ENCODE measurements at regions not wholly inside any gene's neighbourhood (a gene's known extent, or its start where the extent isn't known, plus 50 kb on each side); places are given as distances from the start of the nearest gene placed in this dataset.

DNA sequence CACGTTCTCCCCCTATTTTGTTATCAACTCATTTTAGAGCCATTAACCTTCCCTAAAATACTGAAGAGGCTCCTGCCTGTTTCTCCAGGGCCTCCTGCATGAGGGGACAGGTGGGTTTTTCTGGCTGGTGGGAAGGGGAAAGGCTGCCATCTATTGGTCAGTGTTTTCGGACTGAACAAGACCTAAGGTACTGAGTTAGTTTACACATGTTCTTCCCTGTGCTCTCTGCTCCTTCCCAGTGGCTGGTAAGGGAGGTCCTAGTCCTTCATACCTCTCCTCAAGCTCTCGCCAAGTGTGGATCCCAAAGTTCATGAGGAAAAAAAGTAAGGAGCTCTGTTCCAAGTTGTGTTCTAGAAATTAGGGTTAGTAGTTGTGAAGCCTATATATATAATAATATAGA lies 357.5 kb downstream of the FSCB start:
- no peaks in the 10 kb centered on the region for H3K4me1 ChIP-seq
- in situ Hi-C loops (cut with MboI; ENCODE audit: low sequenced_read_pairs in 4 of 4) = no loop called here
- ATAC-seq (no peak), DNase-seq (no peak)
- TF ChIP-seq, protein P1, sequence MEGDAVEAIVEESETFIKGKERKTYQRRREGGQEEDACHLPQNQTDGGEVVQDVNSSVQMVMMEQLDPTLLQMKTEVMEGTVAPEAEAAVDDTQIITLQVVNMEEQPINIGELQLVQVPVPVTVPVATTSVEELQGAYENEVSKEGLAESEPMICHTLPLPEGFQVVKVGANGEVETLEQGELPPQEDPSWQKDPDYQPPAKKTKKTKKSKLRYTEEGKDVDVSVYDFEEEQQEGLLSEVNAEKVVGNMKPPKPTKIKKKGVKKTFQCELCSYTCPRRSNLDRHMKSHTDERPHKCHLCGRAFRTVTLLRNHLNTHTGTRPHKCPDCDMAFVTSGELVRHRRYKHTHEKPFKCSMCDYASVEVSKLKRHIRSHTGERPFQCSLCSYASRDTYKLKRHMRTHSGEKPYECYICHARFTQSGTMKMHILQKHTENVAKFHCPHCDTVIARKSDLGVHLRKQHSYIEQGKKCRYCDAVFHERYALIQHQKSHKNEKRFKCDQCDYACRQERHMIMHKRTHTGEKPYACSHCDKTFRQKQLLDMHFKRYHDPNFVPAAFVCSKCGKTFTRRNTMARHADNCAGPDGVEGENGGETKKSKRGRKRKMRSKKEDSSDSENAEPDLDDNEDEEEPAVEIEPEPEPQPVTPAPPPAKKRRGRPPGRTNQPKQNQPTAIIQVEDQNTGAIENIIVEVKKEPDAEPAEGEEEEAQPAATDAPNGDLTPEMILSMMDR (IDR thresholded peaks at IDR 0.05 in 4 of 5, conservative IDR thresholded peaks at IDR 0.05 in 1 of 5) = no peak
- no peak for TF ChIP-seq POLR2A (IDR thresholded peaks at IDR 0.05)
- H3K4me3 ChIP-seq = no peak overlapping the region
- intact Hi-C loops (cut with DNase I; ENCODE audit: low total_unique reads) = no loop called here
- no peaks in the 10 kb centered on the region for H3K9me3 ChIP-seq
- no peaks in the 10 kb centered on the region for H3K27me3 ChIP-seq
- no peak overlapping the region for H3K27ac ChIP-seq
- H3K36me3 ChIP-seq = no peaks in the 10 kb centered on the region

DNA sequence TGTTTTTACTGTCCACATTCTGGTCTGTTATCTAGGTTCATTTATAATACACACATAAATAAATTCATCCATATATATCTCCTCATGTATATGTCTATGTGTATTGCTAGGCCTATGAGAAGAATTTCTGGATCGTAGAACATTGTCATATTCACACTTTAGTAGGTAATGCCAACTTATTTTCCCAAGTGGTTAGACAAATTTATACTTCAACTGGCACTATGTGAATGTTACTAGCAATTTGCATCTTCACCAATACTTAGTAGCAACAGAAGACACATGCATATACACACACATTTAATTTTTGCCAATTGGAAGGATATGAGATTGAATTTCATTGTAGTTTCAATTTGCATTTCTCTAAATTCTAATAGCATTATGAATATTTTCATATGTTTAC lies 365.1 kb downstream of the FSCB start:
- Histone ChIP-seq H3K27me3 (no peaks in the 10 kb centered on the region), H3K4me1 (no peaks in the 10 kb centered on the region), H3K27ac (no peak overlapping the region), H3K9me3 (no peaks in the 10 kb centered on the region), H3K36me3 (no peaks in the 10 kb centered on the region), H3K4me3 (no peak overlapping the region)
- in situ Hi-C loops (cut with MboI; ENCODE audit: low sequenced_read_pairs in 4 of 4) (no loop called here), intact Hi-C loops (cut with DNase I; ENCODE audit: low total_unique reads) (no loop called here)
- TF ChIP-seq, protein P1 (IDR thresholded peaks at IDR 0.05 in 4 of 5, conservative IDR thresholded peaks at IDR 0.05 in 1 of 5) = no peak
- no peak for TF ChIP-seq POLR2A (IDR thresholded peaks at IDR 0.05)
- DNase-seq (no peak), ATAC-seq (no peak)

DNA sequence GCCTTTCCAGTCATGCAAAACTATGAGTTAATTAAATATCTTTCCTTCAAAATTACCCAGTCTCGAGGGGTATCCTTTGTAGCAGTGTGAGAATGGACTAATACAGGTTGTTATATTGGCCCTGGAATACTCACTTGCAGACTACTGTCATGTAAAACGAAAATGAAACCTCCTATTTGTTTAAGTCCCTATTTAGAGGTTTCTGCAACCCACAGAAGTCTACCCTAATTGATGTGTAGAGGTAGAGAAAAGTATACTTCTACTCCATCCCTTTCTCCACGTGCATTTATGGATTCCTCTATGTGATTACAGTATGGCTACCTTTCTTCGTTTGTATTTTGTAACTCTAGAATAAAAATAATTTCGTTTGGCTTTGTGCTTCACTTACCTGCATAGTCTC lies 371.1 kb downstream of the FSCB start:
- H3K36me3 ChIP-seq = no peaks in the 10 kb centered on the region
- no peak overlapping the region for H3K4me3 ChIP-seq
- H3K27me3 ChIP-seq = no peaks in the 10 kb centered on the region
- DNase-seq (no peak), ATAC-seq (no peak)
- in situ Hi-C loops (cut with MboI; ENCODE audit: low sequenced_read_pairs in 4 of 4) (no loop called here), intact Hi-C loops (cut with DNase I; ENCODE audit: low total_unique reads) (no loop called here)
- TF ChIP-seq, protein P1 (IDR thresholded peaks at IDR 0.05 in 4 of 5, conservative IDR thresholded peaks at IDR 0.05 in 1 of 5) = no peak
- TF ChIP-seq POLR2A (IDR thresholded peaks at IDR 0.05) = no peak
- no peaks in the 10 kb centered on the region for H3K4me1 ChIP-seq
- H3K9me3 ChIP-seq = no peaks in the 10 kb centered on the region
- H3K27ac ChIP-seq = no peak overlapping the region

DNA sequence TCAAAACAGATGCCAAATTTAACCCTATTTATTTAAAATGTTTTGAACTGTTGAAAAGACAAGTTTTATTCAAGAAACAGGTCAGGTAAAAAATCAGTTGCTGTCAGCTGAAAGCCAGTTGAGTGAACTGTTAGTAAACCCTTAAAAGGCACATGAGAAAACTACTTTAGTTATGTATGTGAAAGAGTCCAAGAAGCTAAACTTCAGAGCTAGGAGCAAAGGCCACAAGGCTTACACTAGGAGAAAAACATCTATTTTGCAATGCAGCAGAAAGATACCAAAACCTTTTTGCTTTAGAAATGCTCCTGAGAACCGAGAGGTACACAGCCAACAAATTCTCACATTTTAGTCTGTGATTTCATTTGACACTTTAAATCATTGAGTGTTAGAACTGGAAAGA lies 375.2 kb downstream of the FSCB start:
- no peak for ATAC-seq
- intact Hi-C loops (cut with DNase I; ENCODE audit: low total_unique reads) = no loop called here
- Histone ChIP-seq H3K36me3 (no peaks in the 10 kb centered on the region), H3K9me3 (no peaks in the 10 kb centered on the region), H3K4me1 (no peaks in the 10 kb centered on the region), H3K27ac (no peak overlapping the region), H3K4me3 (no peak overlapping the region), H3K27me3 (no peaks in the 10 kb centered on the region)
- DNase-seq = no peak
- in situ Hi-C loops (cut with MboI; ENCODE audit: low sequenced_read_pairs in 4 of 4) = no loop called here
- TF ChIP-seq POLR2A (IDR thresholded peaks at IDR 0.05) = no peak
- TF ChIP-seq, protein P1 (IDR thresholded peaks at IDR 0.05 in 4 of 5, conservative IDR thresholded peaks at IDR 0.05 in 1 of 5) = no peak

Measured in gastrocnemius medialis (tissue), 4 donors.